Endothelial cell of umbilical vein (primary cell): ENCODE measurements at regions not wholly inside any gene's neighbourhood (a gene's known extent, or its start where the extent isn't known, plus 50 kb on each side); places are given as distances from the start of the nearest gene placed in this dataset.

Experiments used
- BruUV-seq: library from RNA; stranded (reverse); fragments of 400-500 nt; replicated peaks from 2 replicates; lab custom pipeline; 2021; lab: Mats Ljungman, UMichigan
- CTCF ChIA-PET: fragments of 300-600, 350-600 bp; sonication (Branson Sonifier 250); formaldehyde crosslinking; loops from one replicate; lab custom pipeline; 2021; ENCODE audit warnings: antibody characterized with exemption, inconsistent platforms; lab: Charles Lee
- POLR2A ChIA-PET: fragments of 300-600, 350-600 bp; sonication (Branson Sonifier 250); formaldehyde crosslinking; loops from one replicate; lab custom pipeline; 2021; ENCODE audit warnings: antibody characterized with exemption, inconsistent platforms; lab: Charles Lee
- DNase-seq: peaks from one replicate; pipeline ENCODE4 v3.0.0-alpha.2; 2011; ENCODE audit warnings: low read depth, low spot score
- FAIRE-seq: peaks from 2 replicates; lab custom pipeline; 2011; peaks lifted over from hg19 to GRCh38; lab: Jason Lieb, UNC
- H2AFZ ChIP-seq: 2 replicates; pipeline ENCODE4 v1.6.0; 2012; ENCODE audit warnings: low read depth, low read length, control low read depth, inconsistent platforms
- H3K27ac ChIP-seq: 2 replicates; pipeline ENCODE4 v1.5.1; 2011; ENCODE audit warnings: low read depth, mild to moderate bottlenecking, control low read depth, low read length, moderate library complexity; ENCODE audit not compliant: insufficient read depth
- H3K27me3 ChIP-seq, 2 experiments: 2 replicates each; pipeline versions ENCODE4 v1.6.0 to v1.6.1; 2011; ENCODE audit warnings: low read length in 2 of 2, mixed read lengths in 1 of 2; ENCODE audit not compliant: control insufficient read depth in 2 of 2, insufficient read depth in 2 of 2
- H3K36me3 ChIP-seq, 2 experiments: 2 replicates in 1 of 2; 3 replicates in 1 of 2; pipeline ENCODE4 v1.5.1; 2011; ENCODE audit warnings: low read length in 2 of 2, mild to moderate bottlenecking in 1 of 2, moderate library complexity in 1 of 2; ENCODE audit not compliant: control insufficient read depth in 2 of 2, insufficient read depth in 2 of 2; ENCODE audit errors: extremely low read depth in 1 of 2
- H3K4me1 ChIP-seq: 3 replicates; pipeline ENCODE4 v1.5.1; 2011; ENCODE audit warnings: mild to moderate bottlenecking, low read length; ENCODE audit not compliant: control insufficient read depth, insufficient read depth; ENCODE audit errors: extremely low read depth
- H3K4me2 ChIP-seq: 2 replicates; pipeline ENCODE4 v1.6.1; 2011; ENCODE audit warnings: low read length, control low read depth, mixed read lengths; ENCODE audit not compliant: insufficient read depth
- H3K4me3 ChIP-seq, 3 experiments: fragments of 200-600 bp in 1 of 3; sonication (generic), shearing (Covaris generic) in 1 of 3; replicated peaks in 1 of 3; 2 replicates each; pipeline ENCODE4 v1.5.1; 2011 to 2016; ENCODE audit warnings: control low read depth in 3 of 3, low read length in 3 of 3, mild to moderate bottlenecking in 2 of 3, inconsistent platforms in 1 of 3, low read depth in 1 of 3, moderate library complexity in 1 of 3; ENCODE audit not compliant: insufficient read depth in 1 of 3
- H3K79me2 ChIP-seq: 2 replicates; pipeline ENCODE4 v1.6.0; 2012; ENCODE audit warnings: low read length, inconsistent platforms; ENCODE audit not compliant: control insufficient read depth, insufficient read depth
- H3K9ac ChIP-seq: replicated peaks from 2 replicates; pipeline ENCODE3; 2011; ENCODE audit warnings: low read length, control low read depth; ENCODE audit not compliant: insufficient read depth; ENCODE audit errors: extremely low read depth
- H3K9me1 ChIP-seq: replicated peaks from 3 replicates; pipeline ENCODE4 v1.6.0; 2011; ENCODE audit warnings: mild to moderate bottlenecking, low read length; ENCODE audit not compliant: control insufficient read depth, insufficient read depth; ENCODE audit errors: extremely low read depth
- H3K9me3 ChIP-seq: replicated peaks from 2 replicates; pipeline ENCODE4 v1.5.1; 2012; ENCODE audit warnings: low read length, inconsistent platforms; ENCODE audit not compliant: control insufficient read depth, insufficient read depth
- H4K20me1 ChIP-seq: replicated peaks from 2 replicates; pipeline ENCODE3; 2011; ENCODE audit warnings: mild to moderate bottlenecking, low read length; ENCODE audit not compliant: control insufficient read depth, insufficient read depth; ENCODE audit errors: extremely low read depth
- EZH2 ChIP-seq: IDR thresholded peaks from 2 replicates; pipeline ENCODE4 v1.6.1; 2012; ENCODE audit warnings: borderline replicate concordance, low read depth, mild to moderate bottlenecking, moderate library complexity, low read length, inconsistent platforms; ENCODE audit not compliant: severe bottlenecking
- FOS ChIP-seq: IDR thresholded peaks from 2 replicates; pipeline ENCODE4 v1.6.1; 2011; ENCODE audit warnings: mild to moderate bottlenecking, low read length, moderate library complexity, borderline replicate concordance; ENCODE audit not compliant: insufficient read depth
- GATA2 ChIP-seq: IDR thresholded peaks from 2 replicates; pipeline ENCODE4 v1.7.0; 2011; ENCODE audit warnings: low read depth, mild to moderate bottlenecking, moderate library complexity, mixed read lengths, low read length; ENCODE audit not compliant: insufficient read length, insufficient read depth
- JUN ChIP-seq: IDR thresholded peaks from 2 replicates; pipeline ENCODE4 v1.6.1; 2011; ENCODE audit warnings: borderline replicate concordance, low read depth; ENCODE audit not compliant: insufficient read length, insufficient read depth
- MAX ChIP-seq: IDR thresholded peaks from 2 replicates; pipeline ENCODE4 v1.6.1; 2011; ENCODE audit not compliant: insufficient read depth, insufficient read length
- MYC ChIP-seq: IDR thresholded peaks from one replicate; pipeline ENCODE4 v1.6.1; 2011; ENCODE audit warnings: mild to moderate bottlenecking, low read depth, low read length
- POLR2A ChIP-seq: IDR thresholded peaks from 2 replicates; pipeline ENCODE4 v1.6.1; 2012; ENCODE audit warnings: low read depth, mild to moderate bottlenecking, control low read depth, low read length
- POLR2AphosphoS5 ChIP-seq: IDR thresholded peaks from 2 replicates; pipeline ENCODE4 v1.6.1; 2012; ENCODE audit warnings: low read depth, mild to moderate bottlenecking, control low read depth, low read length, moderate library complexity; ENCODE audit not compliant: insufficient read depth
- dilution Hi-C: fragments of 300-500 bp; cut with MboI; formaldehyde crosslinking; loops from one replicate; pipeline ENCODE4 v1.15.0; 2019; ENCODE audit warnings: low sequenced_read_pairs; ENCODE audit not compliant: extremely low pct_ligation_motif_present
- intact Hi-C: fragments of 100-400 bp; cut with micrococcal nuclease; formaldehyde crosslinking; loops from one replicate; pipeline ENCODE4 v1.10.0; 2022
- TF ChIP-seq, protein P1 (sequence below), 2 donors: IDR thresholded peaks; 1 replicate in 1 of 2; 2 replicates in 1 of 2; pipeline ENCODE4 v1.5.1; 2011; ENCODE audit warnings: low read length in 2 of 2, mild to moderate bottlenecking in 2 of 2, moderate library complexity in 2 of 2, control low read depth in 1 of 2, inconsistent platforms in 1 of 2, low read depth in 1 of 2; ENCODE audit not compliant: insufficient read depth in 1 of 2; ENCODE audit errors: extremely low read depth in 1 of 2

GRCh38 chr5:32508806-32509805, 64.6 kb upstream of the ZFR start:
- Histone ChIP-seq H3K27ac (no peak overlapping the region), H3K36me3 (no peaks in the 10 kb centered on the region), H3K4me1 (peaks cover 14% of the 10 kb centered on the region), H3K79me2 (no peaks in the 10 kb centered on the region), H3K9me1 (no peaks in the 10 kb centered on the region), H3K4me2 (no peak overlapping the region), H3K9ac (no peak overlapping the region), H3K4me3 (no peak overlapping the region), H2AFZ (no peak overlapping the region), H4K20me1 (no peaks in the 10 kb centered on the region), H3K27me3 (peaks cover 6 to 10% of the 10 kb centered on the region in 2 experiments), H3K9me3 (no peaks in the 10 kb centered on the region)
- no TSS peak for BruUV-seq
- FAIRE-seq (no peak), DNase-seq (no peak)
- dilution Hi-C loops (no loop called here), intact Hi-C loops (loop anchor here (5.0 kb wide), 1 partner anchor 103 kb away; no protein-coding TSS in a partner anchor)
- TF ChIP-seq POLR2AphosphoS5, result no peak
- CTCF ChIA-PET, result interaction anchor here (1.1 kb wide), 2 partner anchors 17 to 20 kb away, joined by 3 read pairs; no protein-coding TSS in a partner anchor
- POLR2A ChIA-PET, result no interaction called here

- Histone ChIP-seq H3K27ac (no peak overlapping the region), H3K36me3 (no peaks in the 10 kb centered on the region), H2AFZ (no peak overlapping the region), H3K79me2 (no peaks in the 10 kb centered on the region), H3K9me1 (no peaks in the 10 kb centered on the region), H3K4me1 (peaks cover 14% of the 10 kb centered on the region), H3K27me3 (peaks cover 7 to 10% of the 10 kb centered on the region in 2 experiments), H3K4me2 (no peak overlapping the region), H3K9me3 (no peaks in the 10 kb centered on the region), H3K4me3 (no peak overlapping the region), H3K9ac (no peak overlapping the region), H4K20me1 (no peaks in the 10 kb centered on the region)
- DNase-seq (peak; percentile 25), FAIRE-seq (no peak)
- BruUV-seq, result no TSS peak
- dilution Hi-C loops, result no loop called here
- intact Hi-C loops, result loop anchor here (5.0 kb wide), 1 partner anchor 104 kb away; no protein-coding TSS in a partner anchor
- ChIA-PET POLR2A (no interaction called here), CTCF (interaction anchor here (1.1 kb wide), 1 partner anchor 19 kb away, joined by 3 read pairs; no protein-coding TSS in a partner anchor)
- no peak for TF ChIP-seq MYC
- no peak for TF ChIP-seq POLR2AphosphoS5
- TF ChIP-seq, protein P1, sequence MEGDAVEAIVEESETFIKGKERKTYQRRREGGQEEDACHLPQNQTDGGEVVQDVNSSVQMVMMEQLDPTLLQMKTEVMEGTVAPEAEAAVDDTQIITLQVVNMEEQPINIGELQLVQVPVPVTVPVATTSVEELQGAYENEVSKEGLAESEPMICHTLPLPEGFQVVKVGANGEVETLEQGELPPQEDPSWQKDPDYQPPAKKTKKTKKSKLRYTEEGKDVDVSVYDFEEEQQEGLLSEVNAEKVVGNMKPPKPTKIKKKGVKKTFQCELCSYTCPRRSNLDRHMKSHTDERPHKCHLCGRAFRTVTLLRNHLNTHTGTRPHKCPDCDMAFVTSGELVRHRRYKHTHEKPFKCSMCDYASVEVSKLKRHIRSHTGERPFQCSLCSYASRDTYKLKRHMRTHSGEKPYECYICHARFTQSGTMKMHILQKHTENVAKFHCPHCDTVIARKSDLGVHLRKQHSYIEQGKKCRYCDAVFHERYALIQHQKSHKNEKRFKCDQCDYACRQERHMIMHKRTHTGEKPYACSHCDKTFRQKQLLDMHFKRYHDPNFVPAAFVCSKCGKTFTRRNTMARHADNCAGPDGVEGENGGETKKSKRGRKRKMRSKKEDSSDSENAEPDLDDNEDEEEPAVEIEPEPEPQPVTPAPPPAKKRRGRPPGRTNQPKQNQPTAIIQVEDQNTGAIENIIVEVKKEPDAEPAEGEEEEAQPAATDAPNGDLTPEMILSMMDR (IDR thresholded peaks at IDR 0.05; ENCODE audit: extremely low read depth in 1 of 2, insufficient read depth in 1 of 2, low read depth in 1 of 2, low read length in 2 of 2), result no peak
- TF ChIP-seq GATA2, result no peak
- TF ChIP-seq JUN, result no peak
- TF ChIP-seq FOS, result no peak
- TF ChIP-seq EZH2, result no peak
- TF ChIP-seq POLR2A, result no peak
- TF ChIP-seq MAX, result no peak
These were observed 63.3 kb upstream of the ZFR start for GRCh38 chr5:32507738-32508434.
